ENCODE measurements at regions not wholly inside any gene's neighbourhood (a gene's known extent, or its start where the extent isn't known, plus 50 kb on each side); places are given as distances from the start of the nearest gene placed in this dataset.
"Not testable (repeated sequence)": the region's sequence is repeated elsewhere in the genome, so short reads cannot be mapped to it uniquely, and the experiment has no call there.

DNA sequence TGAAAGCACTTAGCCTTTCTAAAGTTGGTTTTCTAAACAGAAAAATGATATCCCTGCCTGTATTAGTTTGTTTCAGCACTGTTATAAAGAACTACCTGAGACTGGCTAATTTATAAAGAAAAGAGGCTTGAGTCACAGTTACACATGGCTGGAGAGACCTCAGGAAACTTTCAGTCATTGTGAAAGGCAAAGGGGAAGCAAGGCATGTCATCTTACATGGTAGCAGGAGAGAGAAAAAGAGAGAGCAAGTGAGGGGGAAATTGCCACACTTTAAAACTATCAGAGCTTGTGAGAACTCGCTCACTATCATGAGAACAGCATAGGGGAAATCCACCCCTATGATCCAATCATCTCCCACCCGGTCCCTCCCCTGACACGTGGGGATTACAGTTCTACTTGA, 64.9 kb downstream of the FAM170A start:
- no peak overlapping the region for H3K27ac ChIP-seq
- H3K36me3 ChIP-seq: no peaks in the 10 kb centered on the region
- TF ChIP-seq, protein P1, sequence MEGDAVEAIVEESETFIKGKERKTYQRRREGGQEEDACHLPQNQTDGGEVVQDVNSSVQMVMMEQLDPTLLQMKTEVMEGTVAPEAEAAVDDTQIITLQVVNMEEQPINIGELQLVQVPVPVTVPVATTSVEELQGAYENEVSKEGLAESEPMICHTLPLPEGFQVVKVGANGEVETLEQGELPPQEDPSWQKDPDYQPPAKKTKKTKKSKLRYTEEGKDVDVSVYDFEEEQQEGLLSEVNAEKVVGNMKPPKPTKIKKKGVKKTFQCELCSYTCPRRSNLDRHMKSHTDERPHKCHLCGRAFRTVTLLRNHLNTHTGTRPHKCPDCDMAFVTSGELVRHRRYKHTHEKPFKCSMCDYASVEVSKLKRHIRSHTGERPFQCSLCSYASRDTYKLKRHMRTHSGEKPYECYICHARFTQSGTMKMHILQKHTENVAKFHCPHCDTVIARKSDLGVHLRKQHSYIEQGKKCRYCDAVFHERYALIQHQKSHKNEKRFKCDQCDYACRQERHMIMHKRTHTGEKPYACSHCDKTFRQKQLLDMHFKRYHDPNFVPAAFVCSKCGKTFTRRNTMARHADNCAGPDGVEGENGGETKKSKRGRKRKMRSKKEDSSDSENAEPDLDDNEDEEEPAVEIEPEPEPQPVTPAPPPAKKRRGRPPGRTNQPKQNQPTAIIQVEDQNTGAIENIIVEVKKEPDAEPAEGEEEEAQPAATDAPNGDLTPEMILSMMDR (IDR thresholded peaks at IDR 0.05): no peak
- no peak for DNase-seq
- no peaks in the 10 kb centered on the region for H3K4me1 ChIP-seq
- ATAC-seq: no peak
- H3K9me3 ChIP-seq: no peaks in the 10 kb centered on the region
- no peaks in the 10 kb centered on the region for H3K27me3 ChIP-seq
- H3K4me3 ChIP-seq: no peak overlapping the region
- intact Hi-C loops (cut with DNase I): no loop called here

DNA sequence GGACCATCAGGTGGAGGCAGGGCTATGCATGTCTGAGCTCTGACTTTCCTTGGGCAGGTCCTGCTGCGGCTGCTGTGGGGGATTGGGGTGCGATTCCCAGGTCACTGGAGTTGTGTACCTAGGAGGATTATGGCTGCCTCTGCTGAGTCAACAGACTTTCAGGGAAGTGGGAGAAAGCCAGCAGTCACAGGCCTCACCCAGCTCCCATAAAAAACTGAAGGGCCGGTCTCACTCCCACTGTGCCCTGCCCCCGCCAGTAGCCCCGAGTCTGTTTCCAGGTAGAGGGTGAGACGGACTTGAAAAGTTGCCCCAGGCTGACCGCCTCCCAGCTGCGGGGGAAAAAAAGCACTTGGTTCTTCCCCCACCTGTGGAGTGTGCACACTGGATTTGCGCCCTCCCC, 76.7 kb downstream of the FAM170A start:
- Histone ChIP-seq H3K36me3 (no peaks in the 10 kb centered on the region), H3K4me1 (no peaks in the 10 kb centered on the region), H3K27ac (no peak overlapping the region), H3K4me3 (no peak overlapping the region), H3K27me3 (no peaks in the 10 kb centered on the region), H3K9me3 (no peaks in the 10 kb centered on the region)
- no peak for DNase-seq
- TF ChIP-seq, protein P1 (IDR thresholded peaks at IDR 0.05): no peak
- intact Hi-C loops (cut with DNase I): no loop called here
- ATAC-seq: no peak

DNA sequence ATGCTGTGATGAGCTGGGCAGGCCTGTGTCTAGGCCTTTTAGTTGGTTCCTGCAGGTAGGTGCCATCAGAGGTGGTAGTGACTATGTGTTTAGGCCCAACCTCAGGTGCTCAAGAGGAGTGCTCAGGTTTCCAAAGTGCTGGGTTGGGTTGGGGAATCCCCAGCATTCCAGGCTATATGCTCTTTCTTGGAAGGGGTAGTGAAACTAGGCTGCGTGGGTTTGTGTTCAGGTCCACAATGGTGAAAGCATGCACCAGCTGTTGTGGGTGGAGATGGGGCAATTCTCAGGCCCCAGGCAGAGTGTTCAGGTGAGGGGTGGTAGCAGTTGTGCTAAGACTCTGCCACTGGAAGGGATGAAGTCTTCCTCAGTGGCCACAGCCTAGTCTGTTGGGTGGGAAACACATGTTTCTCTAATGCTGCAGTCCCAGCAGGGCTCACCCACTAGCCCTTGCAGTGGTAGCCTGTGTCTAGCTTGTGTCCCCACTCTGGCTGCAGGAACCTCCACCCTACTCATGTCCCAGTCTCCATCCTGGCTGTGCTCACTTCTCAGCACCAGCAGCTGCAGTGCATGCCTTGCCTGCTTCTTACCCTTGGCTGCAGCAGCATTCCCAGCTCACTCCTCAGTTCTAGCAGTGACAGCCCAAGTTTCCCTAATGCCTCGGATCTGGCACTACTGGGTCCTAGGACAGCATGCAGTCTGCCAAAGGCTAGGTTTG, 78.9 kb downstream of the FAM170A start:
- DNase-seq: no peak
- Histone ChIP-seq H3K27me3 (no peaks in the 10 kb centered on the region), H3K9me3 (no peaks in the 10 kb centered on the region), H3K4me1 (no peaks in the 10 kb centered on the region), H3K36me3 (no peaks in the 10 kb centered on the region), H3K4me3 (no peak overlapping the region), H3K27ac (no peak overlapping the region)
- TF ChIP-seq, protein P1 (IDR thresholded peaks at IDR 0.05): no peak
- ATAC-seq: peak; percentile 72
- intact Hi-C loops (cut with DNase I): no loop called here

DNA sequence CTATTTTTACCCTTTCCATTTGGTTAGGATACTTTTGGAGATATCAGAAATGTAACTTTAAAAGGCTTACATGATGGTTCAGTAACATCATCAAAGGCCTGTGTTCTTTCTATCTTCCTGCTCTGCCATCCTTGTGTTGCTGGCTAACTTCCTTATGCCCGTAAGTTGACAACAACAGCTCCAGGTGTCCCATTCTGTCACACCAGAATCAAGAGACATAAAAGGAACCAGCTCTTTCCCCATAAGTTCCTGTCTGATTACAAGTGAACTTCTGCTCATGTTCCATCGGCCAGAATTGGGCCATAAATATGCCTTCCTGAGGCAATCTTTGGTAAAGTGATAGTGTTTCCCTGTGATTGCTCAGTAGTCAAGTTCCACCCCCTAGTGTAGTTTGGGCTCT, 92.4 kb downstream of the FAM170A start:
- H3K27me3 ChIP-seq: no peaks in the 10 kb centered on the region
- ATAC-seq (no peak), DNase-seq (no peak)
- no peaks in the 10 kb centered on the region for H3K36me3 ChIP-seq
- no peaks in the 10 kb centered on the region for H3K4me1 ChIP-seq
- intact Hi-C loops (cut with DNase I): no loop called here
- TF ChIP-seq, protein P1 (IDR thresholded peaks at IDR 0.05): no peak
- H3K27ac ChIP-seq: no peak overlapping the region
- no peaks in the 10 kb centered on the region for H3K9me3 ChIP-seq
- H3K4me3 ChIP-seq: no peak overlapping the region

DNA sequence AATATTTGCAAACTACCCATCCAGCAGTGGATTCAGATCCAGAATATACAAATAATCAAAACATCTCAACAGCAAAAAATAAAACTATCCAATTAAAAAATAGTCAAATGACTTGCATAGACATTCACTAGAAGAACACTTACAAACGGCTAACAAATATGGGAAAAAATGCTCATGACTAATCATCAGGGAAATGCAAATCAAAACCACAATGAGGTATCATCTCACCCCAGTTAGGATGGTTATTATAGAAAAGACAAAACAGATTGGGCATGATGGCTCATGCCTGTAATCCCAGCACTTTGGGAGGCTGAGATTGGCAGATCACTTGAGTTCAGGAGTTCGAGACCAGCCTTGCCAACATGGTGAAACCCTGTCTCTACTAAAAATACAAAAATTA, 95.9 kb downstream of the FAM170A start:
- H3K4me3 ChIP-seq; H3K27me3 ChIP-seq; intact Hi-C loops (cut with DNase I); H3K4me1 ChIP-seq; H3K36me3 ChIP-seq; H3K27ac ChIP-seq; ATAC-seq; H3K9me3 ChIP-seq; DNase-seq: not testable (repeated sequence)

DNA sequence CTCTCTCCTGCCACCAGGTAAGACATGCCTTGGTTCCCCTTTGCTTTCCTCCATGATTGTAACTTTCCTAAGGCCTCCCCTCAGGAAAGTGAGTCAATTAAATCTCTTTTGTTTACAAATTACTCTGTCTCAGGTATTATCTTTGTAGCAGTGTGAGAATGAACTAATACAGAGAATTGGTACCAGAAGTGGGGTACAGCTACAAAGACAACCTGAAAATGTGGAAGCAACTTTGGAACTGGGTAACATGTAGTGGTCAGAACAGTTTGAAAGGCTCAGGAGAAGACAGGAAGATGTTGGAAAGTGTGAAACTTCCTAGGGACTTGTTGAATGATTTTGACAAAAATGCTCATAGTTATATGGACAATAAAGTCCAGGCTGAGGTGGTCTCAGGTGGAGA, 97.2 kb downstream of the FAM170A start:
- H3K4me1 ChIP-seq: no peaks in the 10 kb centered on the region
- intact Hi-C loops (cut with DNase I): no loop called here
- DNase-seq: no peak
- no peak overlapping the region for H3K4me3 ChIP-seq
- H3K36me3 ChIP-seq: no peaks in the 10 kb centered on the region
- H3K27me3 ChIP-seq: no peaks in the 10 kb centered on the region
- H3K9me3 ChIP-seq: no peaks in the 10 kb centered on the region
- TF ChIP-seq, protein P1 (IDR thresholded peaks at IDR 0.05): no peak
- ATAC-seq: no peak
- H3K27ac ChIP-seq: no peak overlapping the region

All from upper lobe of right lung (tissue), 1 donor.